GM13976 (cell line): ENCODE measurements at regions not wholly inside any gene's neighbourhood (a gene's known extent, or its start where the extent isn't known, plus 50 kb on each side); places are given as distances from the start of the nearest gene placed in this dataset.

Experiments
- DNase-seq: peaks from one replicate; pipeline ENCODE4 v3.0.0; 2012; ENCODE audit warnings: low spot score
- in situ Hi-C: fragments of 300-500 bp; cut with MboI; formaldehyde crosslinking; loops from one replicate; pipeline ENCODE4 v1.12.0; 2022; ENCODE audit warnings: low sequenced_read_pairs, mixed read lengths, inconsistent platforms; ENCODE audit not compliant: unreplicated experiment
- TF ChIP-seq, protein P1 (sequence below): IDR thresholded peaks from 2 replicates; pipeline ENCODE4 v1.5.1; 2012; ENCODE audit warnings: borderline replicate concordance, mild to moderate bottlenecking; ENCODE audit not compliant: insufficient read depth; ENCODE audit errors: extremely low read depth, missing control alignments, control extremely low read depth

DNA sequence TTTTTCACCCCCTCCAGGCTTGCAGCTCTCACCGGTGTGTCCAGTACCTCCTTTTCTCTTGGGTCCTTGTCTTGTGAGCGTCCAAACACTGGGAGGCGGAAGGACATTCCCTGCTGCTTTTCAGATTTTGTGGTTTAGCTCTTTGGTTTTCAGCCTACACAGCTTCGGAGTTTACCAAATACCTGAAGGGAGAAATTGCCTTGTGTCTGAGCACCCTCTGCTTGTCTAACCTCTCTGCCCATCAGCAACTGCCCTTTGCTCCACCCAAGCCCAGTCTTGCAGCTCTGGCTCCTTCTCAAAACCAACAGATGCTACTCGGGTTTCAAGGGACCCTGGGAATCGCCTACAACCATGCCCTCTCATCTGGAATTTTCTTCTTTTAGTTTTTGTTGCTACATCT lies 519.1 kb upstream of the IGFBP3 start:
- TF ChIP-seq, protein P1, sequence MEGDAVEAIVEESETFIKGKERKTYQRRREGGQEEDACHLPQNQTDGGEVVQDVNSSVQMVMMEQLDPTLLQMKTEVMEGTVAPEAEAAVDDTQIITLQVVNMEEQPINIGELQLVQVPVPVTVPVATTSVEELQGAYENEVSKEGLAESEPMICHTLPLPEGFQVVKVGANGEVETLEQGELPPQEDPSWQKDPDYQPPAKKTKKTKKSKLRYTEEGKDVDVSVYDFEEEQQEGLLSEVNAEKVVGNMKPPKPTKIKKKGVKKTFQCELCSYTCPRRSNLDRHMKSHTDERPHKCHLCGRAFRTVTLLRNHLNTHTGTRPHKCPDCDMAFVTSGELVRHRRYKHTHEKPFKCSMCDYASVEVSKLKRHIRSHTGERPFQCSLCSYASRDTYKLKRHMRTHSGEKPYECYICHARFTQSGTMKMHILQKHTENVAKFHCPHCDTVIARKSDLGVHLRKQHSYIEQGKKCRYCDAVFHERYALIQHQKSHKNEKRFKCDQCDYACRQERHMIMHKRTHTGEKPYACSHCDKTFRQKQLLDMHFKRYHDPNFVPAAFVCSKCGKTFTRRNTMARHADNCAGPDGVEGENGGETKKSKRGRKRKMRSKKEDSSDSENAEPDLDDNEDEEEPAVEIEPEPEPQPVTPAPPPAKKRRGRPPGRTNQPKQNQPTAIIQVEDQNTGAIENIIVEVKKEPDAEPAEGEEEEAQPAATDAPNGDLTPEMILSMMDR = no peak
- in situ Hi-C loops = no loop called here
- no peak for DNase-seq

DNA sequence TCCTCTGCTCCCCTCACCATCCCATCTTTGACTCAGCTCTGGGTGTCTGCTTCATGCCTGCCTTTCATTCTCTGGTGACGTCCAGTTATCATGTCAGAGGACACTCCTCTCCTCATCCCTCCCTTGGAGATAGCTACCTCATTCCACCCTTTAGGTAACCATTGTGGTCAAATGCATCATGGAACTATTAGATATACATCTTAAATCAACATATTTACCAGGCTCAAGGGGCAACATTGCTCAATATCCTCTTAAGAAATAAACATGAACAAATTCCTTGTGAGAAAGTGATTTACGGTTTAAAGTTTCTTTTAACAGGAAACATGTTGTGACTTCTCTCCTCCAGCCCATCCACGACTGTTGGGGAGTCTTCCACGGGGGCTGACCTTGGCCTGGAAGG lies 511.6 kb upstream of the IGFBP3 start:
- in situ Hi-C loops = no loop called here
- no peak for DNase-seq
- TF ChIP-seq, protein P1 = no peak

- TF ChIP-seq, protein P1 = no peak
- in situ Hi-C loops = no loop called here
- DNase-seq = no peak
Measured at GRCh38 chr7:46428295-46428694, 507.2 kb upstream of the IGFBP3 start.

DNA sequence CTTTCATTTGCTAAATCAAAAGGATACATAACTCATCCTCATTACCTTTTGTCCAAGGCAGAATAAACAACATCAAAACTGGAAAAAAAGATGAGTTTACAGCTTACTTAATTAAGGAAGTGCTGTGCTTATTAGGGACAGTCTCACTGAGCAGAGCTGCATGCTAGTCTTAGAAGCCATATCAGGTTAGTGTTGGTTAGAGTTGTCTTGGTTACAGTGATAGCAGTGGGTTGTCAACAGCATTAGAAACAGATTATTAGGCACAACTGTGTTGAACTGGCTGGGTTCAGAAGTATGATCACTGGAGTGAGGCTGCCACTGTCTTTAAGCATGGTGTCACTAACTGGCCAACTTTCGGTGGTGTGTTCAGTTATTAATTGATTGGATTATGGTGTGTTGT lies 503.9 kb upstream of the IGFBP3 start:
- TF ChIP-seq, protein P1 = no peak
- no peak for DNase-seq
- in situ Hi-C loops = no loop called here

- no peak for DNase-seq
- in situ Hi-C loops = no loop called here
Measured at GRCh38 chr7:46421441-46422230, 500.6 kb upstream of the IGFBP3 start.

GRCh38 chr7:46414946-46415345 lies 493.9 kb upstream of the IGFBP3 start:
- no peak for DNase-seq
- in situ Hi-C loops = no loop called here
- TF ChIP-seq, protein P1 = no peak

More at GRCh38 chr7:46421441-46422230, 500.6 kb upstream of the IGFBP3 start:
- TF ChIP-seq, protein P1 = no peak
